ENCODE measurements at regions not wholly inside any gene's neighbourhood (a gene's known extent, or its start where the extent isn't known, plus 50 kb on each side); places are given as distances from the start of the nearest gene placed in this dataset.

DNA sequence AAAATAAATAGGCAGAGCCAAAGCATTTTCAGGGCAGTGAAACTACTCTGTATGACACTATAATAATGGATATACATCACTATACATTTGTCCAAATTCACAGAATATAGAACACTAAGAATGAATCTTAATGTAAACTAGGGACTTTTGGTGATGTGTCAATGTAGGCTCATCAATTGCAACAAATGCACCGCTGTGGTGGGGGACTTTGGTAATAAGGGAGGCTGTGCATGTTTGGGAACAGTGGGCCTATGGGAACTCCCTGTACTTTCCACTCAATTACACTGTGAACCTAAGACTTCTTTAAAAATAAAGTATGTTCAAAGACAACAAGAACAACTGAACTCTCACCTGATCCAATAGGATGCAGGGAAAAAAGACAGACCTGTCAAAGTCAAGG is 220.7 kb downstream of the CMPK2 start:
- TF ChIP-seq POLR2A (IDR thresholded peaks at IDR 0.05) = no peak
- TF ChIP-seq, protein P1, sequence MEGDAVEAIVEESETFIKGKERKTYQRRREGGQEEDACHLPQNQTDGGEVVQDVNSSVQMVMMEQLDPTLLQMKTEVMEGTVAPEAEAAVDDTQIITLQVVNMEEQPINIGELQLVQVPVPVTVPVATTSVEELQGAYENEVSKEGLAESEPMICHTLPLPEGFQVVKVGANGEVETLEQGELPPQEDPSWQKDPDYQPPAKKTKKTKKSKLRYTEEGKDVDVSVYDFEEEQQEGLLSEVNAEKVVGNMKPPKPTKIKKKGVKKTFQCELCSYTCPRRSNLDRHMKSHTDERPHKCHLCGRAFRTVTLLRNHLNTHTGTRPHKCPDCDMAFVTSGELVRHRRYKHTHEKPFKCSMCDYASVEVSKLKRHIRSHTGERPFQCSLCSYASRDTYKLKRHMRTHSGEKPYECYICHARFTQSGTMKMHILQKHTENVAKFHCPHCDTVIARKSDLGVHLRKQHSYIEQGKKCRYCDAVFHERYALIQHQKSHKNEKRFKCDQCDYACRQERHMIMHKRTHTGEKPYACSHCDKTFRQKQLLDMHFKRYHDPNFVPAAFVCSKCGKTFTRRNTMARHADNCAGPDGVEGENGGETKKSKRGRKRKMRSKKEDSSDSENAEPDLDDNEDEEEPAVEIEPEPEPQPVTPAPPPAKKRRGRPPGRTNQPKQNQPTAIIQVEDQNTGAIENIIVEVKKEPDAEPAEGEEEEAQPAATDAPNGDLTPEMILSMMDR (IDR thresholded peaks at IDR 0.05 in 8 of 11, conservative IDR thresholded peaks at IDR 0.05 in 3 of 11) = no peak

Measured in spleen (tissue), 7 donors.